NT2/D1 (cell line): ENCODE measurements at regions not wholly inside any gene's neighbourhood (a gene's known extent, or its start where the extent isn't known, plus 50 kb on each side); places are given as distances from the start of the nearest gene placed in this dataset.

Source experiments
- SUZ12 ChIP-seq: IDR thresholded peaks from 2 replicates; pipeline ENCODE4 v1.6.1; 2011; ENCODE audit not compliant: insufficient read length, insufficient read depth; ENCODE audit errors: extremely low read depth
- YY1 ChIP-seq: IDR thresholded peaks from 2 replicates; pipeline ENCODE4 v1.6.1; 2011; ENCODE audit not compliant: insufficient read length, insufficient read depth
- ZNF274 ChIP-seq: IDR thresholded peaks from 2 replicates; pipeline ENCODE4 v1.6.1; 2011; ENCODE audit warnings: mild to moderate bottlenecking, low read depth, low read length

- TF ChIP-seq YY1 (no peak), ZNF274 (no peak), SUZ12 (no peak)
Measured at GRCh38 chr2:33672389-33672788, 73.3 kb upstream of the FAM98A start.
